Liver (tissue), 6 donors: ENCODE measurements at regions not wholly inside any gene's neighbourhood (a gene's known extent, or its start where the extent isn't known, plus 50 kb on each side); places are given as distances from the start of the nearest gene placed in this dataset.
"Not testable (repeated sequence)": the region's sequence is repeated elsewhere in the genome, so short reads cannot be mapped to it uniquely, and the experiment has no call there.

Experiments used
- DNase-seq: peaks from one replicate; pipeline ENCODE4 v3.0.0-alpha.2; 2017; ENCODE audit warnings: low spot score
- H3K27ac ChIP-seq, 2 donors: one replicate each; pipeline ENCODE4 v1.7.0; 2013; ENCODE audit warnings: inconsistent platforms in 2 of 2, low read length in 2 of 2, control low read depth in 1 of 2, low read depth in 1 of 2, mild to moderate bottlenecking in 1 of 2
- H3K27me3 ChIP-seq, 4 donors: one replicate each; pipeline versions ENCODE4 v1.6.1 to v1.7.0; 2013; ENCODE audit warnings: low read length in 3 of 4, inconsistent platforms in 1 of 4, mild to moderate bottlenecking in 1 of 4, moderate library complexity in 1 of 4; ENCODE audit not compliant: control insufficient read depth in 4 of 4, insufficient read depth in 4 of 4
- H3K36me3 ChIP-seq, 4 donors: one replicate each; pipeline versions ENCODE4 v1.6.1 to v1.7.0; 2013; ENCODE audit warnings: low read length in 3 of 4, mild to moderate bottlenecking in 3 of 4, low read depth in 1 of 4, moderate library complexity in 1 of 4; ENCODE audit not compliant: control insufficient read depth in 4 of 4, insufficient read depth in 3 of 4
- H3K4me1 ChIP-seq, 4 donors: one replicate each; pipeline versions ENCODE4 v1.6.1 to v1.7.0; 2013; ENCODE audit warnings: low read length in 3 of 4, mild to moderate bottlenecking in 3 of 4, moderate library complexity in 1 of 4; ENCODE audit not compliant: control insufficient read depth in 4 of 4, insufficient read depth in 4 of 4
- H3K4me3 ChIP-seq, 3 donors: one replicate each; pipeline versions ENCODE4 v1.6.1 to v1.7.0; 2013; ENCODE audit warnings: low read length in 3 of 3, control low read depth in 1 of 3, low read depth in 1 of 3, mild to moderate bottlenecking in 1 of 3
- H3K9ac ChIP-seq, 2 donors: one replicate each; pipeline ENCODE4 v1.7.0; 2013; ENCODE audit warnings: low read length in 2 of 2, mild to moderate bottlenecking in 2 of 2, moderate library complexity in 2 of 2, control low read depth in 1 of 2, low read depth in 1 of 2
- H3K9me3 ChIP-seq, 4 donors: one replicate each; pipeline versions ENCODE4 v1.6.1 to v1.7.0; 2013; ENCODE audit warnings: low read length in 3 of 4; ENCODE audit not compliant: control insufficient read depth in 4 of 4
- WGBS: extraction: QIAGEN DNeasy Blood & Tissue Kit; methylation state at CpG from one replicate; pipeline ENCODE4 v1.1.7; 2013; 5-methylcytosine and 5-hydroxymethylcytosine counted together
- donor health status: healthy.
- donor health status: healthy.
- donor health status: healthy.

GRCh38 chr2:110315054-110315820 is 102.9 kb upstream of the MTLN start:
- not testable (repeated sequence) for H3K4me3 ChIP-seq, H3K9me3 ChIP-seq, H3K9ac ChIP-seq, H3K27ac ChIP-seq, DNase-seq, H3K4me1 ChIP-seq, H3K27me3 ChIP-seq, H3K36me3 ChIP-seq
- WGBS, result no CpG with 5 or more reads among the region's 9 CpGs

GRCh38 chr2:110314472-110314871 is 102.1 kb upstream of the MTLN start:
- not testable (repeated sequence) for H3K27ac ChIP-seq, H3K9me3 ChIP-seq, H3K27me3 ChIP-seq, DNase-seq, H3K4me1 ChIP-seq, H3K9ac ChIP-seq, H3K36me3 ChIP-seq, H3K4me3 ChIP-seq
- WGBS, result 89% methylated on average over 2 of the region's 10 CpGs

- H3K36me3 ChIP-seq, DNase-seq, H3K27me3 ChIP-seq, H3K27ac ChIP-seq, H3K4me3 ChIP-seq, H3K9ac ChIP-seq, H3K4me1 ChIP-seq, H3K9me3 ChIP-seq: not testable (repeated sequence)
Observed at GRCh38 chr2:110313032-110313431, 100.7 kb upstream of the MTLN start.

GRCh38 chr2:110311713-110312444 is 99.5 kb upstream of the MTLN start:
- H3K27me3 ChIP-seq, H3K9me3 ChIP-seq, H3K9ac ChIP-seq, H3K27ac ChIP-seq, H3K4me3 ChIP-seq, H3K36me3 ChIP-seq, DNase-seq, H3K4me1 ChIP-seq: not testable (repeated sequence)
- 86% methylated on average over 3 of the region's 10 CpGs for WGBS

- H3K4me3 ChIP-seq, H3K27me3 ChIP-seq, H3K36me3 ChIP-seq, H3K27ac ChIP-seq, H3K9ac ChIP-seq, H3K4me1 ChIP-seq, H3K9me3 ChIP-seq, DNase-seq: not testable (repeated sequence)
Observed at GRCh38 chr2:110310988-110311475, 98.7 kb upstream of the MTLN start.

GRCh38 chr2:110308728-110309127 is 96.4 kb upstream of the MTLN start:
- H3K4me3 ChIP-seq, H3K9ac ChIP-seq, H3K27ac ChIP-seq, H3K27me3 ChIP-seq, DNase-seq, H3K4me1 ChIP-seq, H3K9me3 ChIP-seq, H3K36me3 ChIP-seq: not testable (repeated sequence)
- 83% methylated on average over 3 of the region's 3 CpGs for WGBS

- not testable (repeated sequence) for H3K9ac ChIP-seq, H3K4me3 ChIP-seq, H3K9me3 ChIP-seq, H3K27me3 ChIP-seq, H3K27ac ChIP-seq, DNase-seq, H3K36me3 ChIP-seq, H3K4me1 ChIP-seq
- WGBS, result 82% methylated on average over 4 of the region's 4 CpGs
Observed at GRCh38 chr2:110292807-110293206, 80.5 kb upstream of the MTLN start.

GRCh38 chr2:110291909-110292579 is 79.7 kb upstream of the MTLN start:
- not testable (repeated sequence) for H3K27ac ChIP-seq, DNase-seq
- 90% methylated on average over 6 of the region's 6 CpGs for WGBS

More at GRCh38 chr2:110291909-110292579, 79.7 kb upstream of the MTLN start:
- not testable (repeated sequence) for H3K4me1 ChIP-seq, H3K36me3 ChIP-seq, H3K9me3 ChIP-seq, H3K4me3 ChIP-seq, H3K27me3 ChIP-seq, H3K9ac ChIP-seq
